Common myeloid progenitor, CD34-positive (primary cell): ENCODE measurements at regions not wholly inside any gene's neighbourhood (a gene's known extent, or its start where the extent isn't known, plus 50 kb on each side); places are given as distances from the start of the nearest gene placed in this dataset.

Experiments used
- CTCF ChIA-PET: fragments of 350-600 bp; sonication (Branson Sonifier 250); formaldehyde crosslinking; loops from one replicate; lab custom pipeline; 2021; ENCODE audit warnings: antibody characterized with exemption; lab: Charles Lee
- POLR2A ChIA-PET: fragments of 350-600 bp; sonication (Branson Sonifier 250); formaldehyde crosslinking; loops from one replicate; lab custom pipeline; 2021; ENCODE audit warnings: antibody characterized with exemption; lab: Charles Lee
- DNase-seq, 3 donors: peaks; one replicate each; pipeline versions ENCODE4 v3.0.0 to v3.0.0-alpha.2; 2013
- H3K27ac ChIP-seq, 2 experiments: 1 replicate in 1 of 2; 2 replicates in 1 of 2; pipeline ENCODE4 v1.7.0; 2013; ENCODE audit warnings: inconsistent platforms in 2 of 2, low read length in 2 of 2, mild to moderate bottlenecking in 2 of 2, low read depth in 1 of 2, moderate library complexity in 1 of 2; ENCODE audit not compliant: severe bottlenecking in 2 of 2, insufficient read depth in 1 of 2, poor library complexity in 1 of 2
- H3K27me3 ChIP-seq, 5 experiments: replicated peaks in 2 of 5; 1 replicate in 3 of 5; 2 replicates in 2 of 5; pipeline versions ENCODE4 v1.6.1 to v1.7.0; 2013; ENCODE audit warnings: low read length in 4 of 5, mild to moderate bottlenecking in 2 of 5, moderate library complexity in 2 of 5, inconsistent platforms in 1 of 5; ENCODE audit not compliant: insufficient read depth in 5 of 5, control insufficient read depth in 4 of 5
- H3K36me3 ChIP-seq, 4 experiments: 1 replicate in 2 of 4; 2 replicates in 2 of 4; pipeline versions ENCODE4 v1.6.1 to v1.7.0; 2013; ENCODE audit warnings: low read length in 3 of 4, control low read depth in 1 of 4, mild to moderate bottlenecking in 1 of 4; ENCODE audit not compliant: control insufficient read depth in 4 of 4, insufficient read depth in 4 of 4
- H3K4me1 ChIP-seq, 4 experiments: 1 replicate in 3 of 4; 2 replicates in 1 of 4; pipeline versions ENCODE4 v1.6.1 to v1.7.1; 2013; ENCODE audit warnings: low read length in 3 of 4, mild to moderate bottlenecking in 3 of 4, control low read depth in 1 of 4, inconsistent platforms in 1 of 4, moderate library complexity in 1 of 4; ENCODE audit not compliant: control insufficient read depth in 4 of 4, insufficient read depth in 4 of 4; ENCODE audit errors: control extremely low read depth in 1 of 4
- H3K4me3 ChIP-seq, 7 experiments: 1 replicate in 4 of 7; 2 replicates in 3 of 7; pipeline versions ENCODE4 v1.5.1 to v1.7.0; 2013; ENCODE audit warnings: mild to moderate bottlenecking in 7 of 7, low read length in 6 of 7, moderate library complexity in 6 of 7, inconsistent platforms in 2 of 7, low read depth in 2 of 7, control low read depth in 1 of 7; ENCODE audit not compliant: insufficient read depth in 4 of 7, control insufficient read depth in 1 of 7; ENCODE audit errors: extremely low read depth in 1 of 7
- H3K9me3 ChIP-seq, 5 experiments: 1 replicate in 4 of 5; 2 replicates in 1 of 5; pipeline versions ENCODE4 v1.6.1 to v1.7.1; 2013; ENCODE audit warnings: low read length in 4 of 5, mild to moderate bottlenecking in 2 of 5, inconsistent platforms in 1 of 5, low read depth in 1 of 5, moderate library complexity in 1 of 5; ENCODE audit not compliant: control insufficient read depth in 4 of 5, insufficient read depth in 2 of 5; ENCODE audit errors: control extremely low read depth in 1 of 5
- WGBS: methylation state at CpG from one replicate; pipeline ENCODE4 v1.1.5; 2013; ENCODE audit not compliant: insufficient coverage; 5-methylcytosine and 5-hydroxymethylcytosine counted together

GRCh38 chr11:80486678-80487077 lies 1045.8 kb upstream of the TENM4 start:
- CTCF ChIA-PET: interaction anchor here (1.1 kb wide), 1 partner anchor 46 kb away, joined by 3 read pairs; no protein-coding TSS in a partner anchor
- Histone ChIP-seq H3K4me3 (no peak overlapping the region), H3K4me1 (no peaks in the 10 kb centered on the region), H3K27me3 (no peaks in the 10 kb centered on the region), H3K27ac (no peak overlapping the region), H3K36me3 (no peaks in the 10 kb centered on the region), H3K9me3 (no peaks in the 10 kb centered on the region)
- DNase-seq: no peak
- WGBS: no CpG with 5 or more reads among the region's 4 CpGs
- POLR2A ChIA-PET: no interaction called here

- Histone ChIP-seq H3K27me3 (no peaks in the 10 kb centered on the region), H3K4me3 (no peak overlapping the region), H3K4me1 (no peaks in the 10 kb centered on the region), H3K27ac (no peak overlapping the region), H3K36me3 (no peaks in the 10 kb centered on the region), H3K9me3 (no peaks in the 10 kb centered on the region)
- DNase-seq: no peak
- ChIA-PET POLR2A (no interaction called here), CTCF (no interaction called here)
- WGBS: no CpG with 5 or more reads among the region's 2 CpGs
Measured at GRCh38 chr11:80477178-80477577, 1036.3 kb upstream of the TENM4 start.

- CTCF ChIA-PET: no interaction called here
- no peak overlapping the region for H3K4me3 ChIP-seq
- POLR2A ChIA-PET: no interaction called here
- no peaks in the 10 kb centered on the region for H3K4me1 ChIP-seq
- no peak for DNase-seq
- WGBS: 40% methylated on average over 1 of the region's 3 CpGs
- H3K27ac ChIP-seq: no peak overlapping the region
- H3K27me3 ChIP-seq: no peaks in the 10 kb centered on the region
- H3K9me3 ChIP-seq: no peaks in the 10 kb centered on the region
- H3K36me3 ChIP-seq: no peaks in the 10 kb centered on the region
Measured at GRCh38 chr11:80473562-80473961, 1032.7 kb upstream of the TENM4 start.

- POLR2A ChIA-PET: no interaction called here
- Histone ChIP-seq H3K27ac (no peak overlapping the region), H3K4me1 (no peaks in the 10 kb centered on the region), H3K4me3 (no peak overlapping the region), H3K36me3 (no peaks in the 10 kb centered on the region), H3K27me3 (no peaks in the 10 kb centered on the region), H3K9me3 (no peaks in the 10 kb centered on the region)
- CTCF ChIA-PET: no interaction called here
- DNase-seq: no peak
- WGBS: no CpG with 5 or more reads among the region's 2 CpGs
Measured at GRCh38 chr11:80469871-80470270, 1029.0 kb upstream of the TENM4 start.

- Histone ChIP-seq H3K4me1 (no peaks in the 10 kb centered on the region), H3K4me3 (no peak overlapping the region), H3K27ac (no peak overlapping the region), H3K27me3 (no peaks in the 10 kb centered on the region), H3K36me3 (no peaks in the 10 kb centered on the region), H3K9me3 (peaks cover 0 to 5% (median 0%) of the 10 kb centered on the region in 5 experiments)
- WGBS: 100% methylated on average over 1 of the region's 1 CpG
- ChIA-PET CTCF (no interaction called here), POLR2A (no interaction called here)
- no peak for DNase-seq
Measured at GRCh38 chr11:80466570-80466969, 1025.7 kb upstream of the TENM4 start.

- CTCF ChIA-PET: no interaction called here
Measured at GRCh38 chr11:80462211-80462610, 1021.4 kb upstream of the TENM4 start.

GRCh38 chr11:80458376-80458775 lies 1017.5 kb upstream of the TENM4 start:
- Histone ChIP-seq H3K4me1 (no peaks in the 10 kb centered on the region), H3K27ac (no peak overlapping the region), H3K36me3 (no peaks in the 10 kb centered on the region), H3K9me3 (no peaks in the 10 kb centered on the region), H3K27me3 (no peaks in the 10 kb centered on the region), H3K4me3 (no peak overlapping the region)
- POLR2A ChIA-PET: no interaction called here
- DNase-seq: no peak
- CTCF ChIA-PET: no interaction called here
- 88% methylated on average over 1 of the region's 3 CpGs for WGBS

More at GRCh38 chr11:80462211-80462610, 1021.4 kb upstream of the TENM4 start:
- DNase-seq: no peak
- no peak overlapping the region for H3K27ac ChIP-seq
- WGBS: 94% methylated on average over 2 of the region's 3 CpGs
- POLR2A ChIA-PET: no interaction called here
- H3K27me3 ChIP-seq: no peaks in the 10 kb centered on the region
- H3K9me3 ChIP-seq: peaks cover 0 to 5% (median 0%) of the 10 kb centered on the region in 5 experiments
- no peaks in the 10 kb centered on the region for H3K36me3 ChIP-seq
- H3K4me3 ChIP-seq: no peak overlapping the region
- no peaks in the 10 kb centered on the region for H3K4me1 ChIP-seq
